K562 (cell line): ENCODE measurements at regions not wholly inside any gene's neighbourhood (a gene's known extent, or its start where the extent isn't known, plus 50 kb on each side); places are given as distances from the start of the nearest gene placed in this dataset.

Experiments
- ATF2 ChIP-seq: sonication (generic); formaldehyde crosslinking; IDR thresholded peaks from 2 replicates; pipeline ENCODE4 v1.8.1; 2022; ENCODE audit warnings: missing genetic modification reagents
- CEBPG ChIP-seq, 3 experiments: fragments of 200-800 bp in 1 of 3; sonication (Bioruptor generic) in 1 of 3; sonication (generic) in 1 of 3; formaldehyde crosslinking in 1 of 3; IDR thresholded peaks in 2 of 3; conservative IDR thresholded peaks in 1 of 3; 2 replicates each; pipeline versions ENCODE4 v1.6.1 to v1.8.0; 2016 to 2022; ENCODE audit warnings: missing compliant biosample characterization in 2 of 3, missing genetic modification characterization in 2 of 3, mild to moderate bottlenecking in 1 of 3, missing genetic modification reagents in 1 of 3
- CXXC5 ChIP-seq: fragments of 250-450 bp; sonication (Bioruptor Pico); IDR thresholded peaks from 2 replicates; pipeline ENCODE4 v1.8.0; 2022; ENCODE audit warnings: inconsistent platforms, mild to moderate bottlenecking, moderate library complexity
- E2F4 ChIP-seq: sonication (generic); formaldehyde crosslinking; IDR thresholded peaks from 2 replicates; pipeline ENCODE4 v1.8.0; 2022; ENCODE audit warnings: mild to moderate bottlenecking, low read depth, missing genetic modification reagents
- GABPA ChIP-seq: fragments of 200-800 bp; sonication (Bioruptor generic); conservative IDR thresholded peaks from 2 replicates; pipeline ENCODE4 v1.6.1; 2016; ENCODE audit warnings: low read depth, missing genetic modification characterization, missing compliant biosample characterization
- MBD2 ChIP-seq: sonication (generic); IDR thresholded peaks from 2 replicates; pipeline ENCODE4 v1.6.1; 2016; ENCODE audit warnings: low read depth, borderline replicate concordance
- SAFB ChIP-seq: fragments of 200-400 bp; formaldehyde crosslinking; IDR thresholded peaks from 2 replicates; pipeline ENCODE4 v1.6.1; 2017; ENCODE audit warnings: low read depth, low read length, borderline replicate concordance
- SNIP1 ChIP-seq: fragments of 450-650 bp; IDR thresholded peaks from 2 replicates; pipeline ENCODE4 v1.7.1; 2017; ENCODE audit warnings: low read depth, mild to moderate bottlenecking
- THRAP3 ChIP-seq: fragments of 450-650 bp; IDR thresholded peaks from 2 replicates; pipeline ENCODE4 v1.6.1; 2016; ENCODE audit warnings: mild to moderate bottlenecking, inconsistent platforms, borderline replicate concordance
- ZFX ChIP-seq: sonication (generic); formaldehyde crosslinking; IDR thresholded peaks from 2 replicates; pipeline ENCODE4 v1.8.0; 2022; ENCODE audit warnings: mild to moderate bottlenecking, missing genetic modification reagents, moderate library complexity
- TF ChIP-seq, protein P1 (sequence below): fragments of 450-650 bp; IDR thresholded peaks from 2 replicates; pipeline ENCODE4 v1.6.1; 2017; ENCODE audit warnings: antibody characterized with exemption, mild to moderate bottlenecking

- TF ChIP-seq CEBPG (CRISPR knock-in tag; IDR thresholded peaks at IDR 0.05): no peak
- no peak for TF ChIP-seq CEBPG (tag; conservative IDR thresholded peaks at IDR 0.05 in 1 of 2, IDR thresholded peaks at IDR 0.05 in 1 of 2)
- no peak for TF ChIP-seq THRAP3
- TF ChIP-seq, protein P1, sequence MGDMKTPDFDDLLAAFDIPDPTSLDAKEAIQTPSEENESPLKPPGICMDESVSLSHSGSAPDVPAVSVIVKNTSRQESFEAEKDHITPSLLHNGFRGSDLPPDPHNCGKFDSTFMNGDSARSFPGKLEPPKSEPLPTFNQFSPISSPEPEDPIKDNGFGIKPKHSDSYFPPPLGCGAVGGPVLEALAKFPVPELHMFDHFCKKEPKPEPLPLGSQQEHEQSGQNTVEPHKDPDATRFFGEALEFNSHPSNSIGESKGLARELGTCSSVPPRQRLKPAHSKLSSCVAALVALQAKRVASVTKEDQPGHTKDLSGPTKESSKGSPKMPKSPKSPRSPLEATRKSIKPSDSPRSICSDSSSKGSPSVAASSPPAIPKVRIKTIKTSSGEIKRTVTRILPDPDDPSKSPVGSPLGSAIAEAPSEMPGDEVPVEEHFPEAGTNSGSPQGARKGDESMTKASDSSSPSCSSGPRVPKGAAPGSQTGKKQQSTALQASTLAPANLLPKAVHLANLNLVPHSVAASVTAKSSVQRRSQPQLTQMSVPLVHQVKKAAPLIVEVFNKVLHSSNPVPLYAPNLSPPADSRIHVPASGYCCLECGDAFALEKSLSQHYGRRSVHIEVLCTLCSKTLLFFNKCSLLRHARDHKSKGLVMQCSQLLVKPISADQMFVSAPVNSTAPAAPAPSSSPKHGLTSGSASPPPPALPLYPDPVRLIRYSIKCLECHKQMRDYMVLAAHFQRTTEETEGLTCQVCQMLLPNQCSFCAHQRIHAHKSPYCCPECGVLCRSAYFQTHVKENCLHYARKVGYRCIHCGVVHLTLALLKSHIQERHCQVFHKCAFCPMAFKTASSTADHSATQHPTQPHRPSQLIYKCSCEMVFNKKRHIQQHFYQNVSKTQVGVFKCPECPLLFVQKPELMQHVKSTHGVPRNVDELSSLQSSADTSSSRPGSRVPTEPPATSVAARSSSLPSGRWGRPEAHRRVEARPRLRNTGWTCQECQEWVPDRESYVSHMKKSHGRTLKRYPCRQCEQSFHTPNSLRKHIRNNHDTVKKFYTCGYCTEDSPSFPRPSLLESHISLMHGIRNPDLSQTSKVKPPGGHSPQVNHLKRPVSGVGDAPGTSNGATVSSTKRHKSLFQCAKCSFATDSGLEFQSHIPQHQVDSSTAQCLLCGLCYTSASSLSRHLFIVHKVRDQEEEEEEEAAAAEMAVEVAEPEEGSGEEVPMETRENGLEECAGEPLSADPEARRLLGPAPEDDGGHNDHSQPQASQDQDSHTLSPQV: no peak
- TF ChIP-seq MBD2: no peak
- no peak for TF ChIP-seq CXXC5 (CRISPR knock-in tag)
- TF ChIP-seq ZFX (CRISPR knock-in tag): no peak
- TF ChIP-seq GABPA (tag): no peak
- no peak for TF ChIP-seq SNIP1
- no peak for TF ChIP-seq SAFB
- TF ChIP-seq ATF2 (CRISPR knock-in tag): no peak
- no peak for TF ChIP-seq E2F4 (CRISPR knock-in tag)
These were observed 220.2 kb upstream of the UGT8 start (continued) for GRCh38 chr4:114378305-114378903.
